HG03442 (cell line): ENCODE measurements at regions not wholly inside any gene's neighbourhood (a gene's known extent, or its start where the extent isn't known, plus 50 kb on each side); places are given as distances from the start of the nearest gene placed in this dataset.

Experiments used
- ATAC-seq: cut with Tn5 transposase; IDR thresholded peaks from one replicate; pipeline ENCODE4 v1.9.1; 2021; ENCODE audit warnings: mild to moderate bottlenecking, moderate library complexity; ENCODE audit not compliant: unreplicated experiment

- ATAC-seq: no peak
These were observed 458.6 kb downstream of the ZNF608 start for GRCh38 chr5:124287813-124288212.

GRCh38 chr5:124285733-124286132 is 460.7 kb downstream of the ZNF608 start:
- ATAC-seq: no peak

- no peak for ATAC-seq
These were observed 461.4 kb downstream of the ZNF608 start for GRCh38 chr5:124285071-124285470.

GRCh38 chr5:124283031-124283430 is 463.4 kb downstream of the ZNF608 start:
- ATAC-seq: no peak

- no peak for ATAC-seq
These were observed 466.4 kb downstream of the ZNF608 start for GRCh38 chr5:124280079-124280478.

- no peak for ATAC-seq
These were observed 467.1 kb downstream of the ZNF608 start for GRCh38 chr5:124279146-124279876.

GRCh38 chr5:124278636-124279035 is 467.8 kb downstream of the ZNF608 start:
- no peak for ATAC-seq

GRCh38 chr5:124277767-124278545 is 468.5 kb downstream of the ZNF608 start:
- no peak for ATAC-seq

GRCh38 chr5:124276166-124276565 is 470.3 kb downstream of the ZNF608 start:
- ATAC-seq: no peak

- ATAC-seq: no peak
These were observed 471.5 kb downstream of the ZNF608 start for GRCh38 chr5:124274949-124275348.

- ATAC-seq: no peak
These were observed 481.9 kb downstream of the ZNF608 start for GRCh38 chr5:124264499-124264898.

GRCh38 chr5:124263680-124264491 is 482.6 kb downstream of the ZNF608 start:
- ATAC-seq: no peak

- no peak for ATAC-seq
These were observed 483.4 kb downstream of the ZNF608 start for GRCh38 chr5:124262991-124263571.

- no peak for ATAC-seq
These were observed 484.0 kb downstream of the ZNF608 start for GRCh38 chr5:124262470-124262869.

- ATAC-seq: no peak
These were observed 484.6 kb downstream of the ZNF608 start for GRCh38 chr5:124261848-124262247.

GRCh38 chr5:124260921-124261515 is 485.4 kb downstream of the ZNF608 start:
- ATAC-seq: no peak

- ATAC-seq: no peak
These were observed 487.4 kb downstream of the ZNF608 start for GRCh38 chr5:124259017-124259416.

GRCh38 chr5:124257048-124257447 is 489.4 kb downstream of the ZNF608 start:
- ATAC-seq: no peak

- no peak for ATAC-seq
These were observed 493.1 kb downstream of the ZNF608 start for GRCh38 chr5:124253203-124253810.

- ATAC-seq: no peak
These were observed 493.7 kb downstream of the ZNF608 start for GRCh38 chr5:124252747-124253146.
